ENCODE measurements at regions not wholly inside any gene's neighbourhood (a gene's known extent, or its start where the extent isn't known, plus 50 kb on each side); places are given as distances from the start of the nearest gene placed in this dataset.

- WGBS, result 84% methylated on average over 6 of the region's 6 CpGs
- Histone ChIP-seq H3K9ac (ENCODE audit: low read depth in 1 of 2, low read length in 2 of 2) (no peak overlapping the region), H3K36me3 (ENCODE audit: control insufficient read depth in 4 of 4, insufficient read depth in 3 of 4, low read depth in 1 of 4, low read length in 3 of 4) (no peaks in the 10 kb centered on the region), H3K4me3 (ENCODE audit: low read depth in 1 of 3, low read length in 3 of 3) (no peak overlapping the region), H3K27me3 (ENCODE audit: control insufficient read depth in 4 of 4, insufficient read depth in 4 of 4, low read length in 3 of 4) (no peaks in the 10 kb centered on the region), H3K4me1 (ENCODE audit: control insufficient read depth in 4 of 4, insufficient read depth in 4 of 4, low read length in 3 of 4) (no peaks in the 10 kb centered on the region), H3K9me3 (ENCODE audit: control insufficient read depth in 4 of 4, low read length in 3 of 4) (no peaks in the 10 kb centered on the region), H3K27ac (ENCODE audit: low read depth in 1 of 2, low read length in 2 of 2) (no peak overlapping the region)
- DNase-seq (ENCODE audit: low spot score), result no peak
- TF ChIP-seq FOXA1 (IDR thresholded peaks at IDR 0.05), result no peak
- no peak for TF ChIP-seq HNF4G (IDR thresholded peaks at IDR 0.05)
- TF ChIP-seq, protein P1, sequence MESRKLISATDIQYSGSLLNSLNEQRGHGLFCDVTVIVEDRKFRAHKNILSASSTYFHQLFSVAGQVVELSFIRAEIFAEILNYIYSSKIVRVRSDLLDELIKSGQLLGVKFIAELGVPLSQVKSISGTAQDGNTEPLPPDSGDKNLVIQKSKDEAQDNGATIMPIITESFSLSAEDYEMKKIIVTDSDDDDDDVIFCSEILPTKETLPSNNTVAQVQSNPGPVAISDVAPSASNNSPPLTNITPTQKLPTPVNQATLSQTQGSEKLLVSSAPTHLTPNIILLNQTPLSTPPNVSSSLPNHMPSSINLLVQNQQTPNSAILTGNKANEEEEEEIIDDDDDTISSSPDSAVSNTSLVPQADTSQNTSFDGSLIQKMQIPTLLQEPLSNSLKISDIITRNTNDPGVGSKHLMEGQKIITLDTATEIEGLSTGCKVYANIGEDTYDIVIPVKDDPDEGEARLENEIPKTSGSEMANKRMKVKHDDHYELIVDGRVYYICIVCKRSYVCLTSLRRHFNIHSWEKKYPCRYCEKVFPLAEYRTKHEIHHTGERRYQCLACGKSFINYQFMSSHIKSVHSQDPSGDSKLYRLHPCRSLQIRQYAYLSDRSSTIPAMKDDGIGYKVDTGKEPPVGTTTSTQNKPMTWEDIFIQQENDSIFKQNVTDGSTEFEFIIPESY (IDR thresholded peaks at IDR 0.05), result no peak
- TF ChIP-seq MAX (IDR thresholded peaks at IDR 0.05), result no peak
- no peak for TF ChIP-seq RAD21 (IDR thresholded peaks at IDR 0.05)
- TF ChIP-seq YY1 (IDR thresholded peaks at IDR 0.05), result no peak
- no peak for TF ChIP-seq SP1 (IDR thresholded peaks at IDR 0.05)
- no peak for TF ChIP-seq RXRA (IDR thresholded peaks at IDR 0.05)
These were observed 158.1 kb downstream of the SOX4 start for GRCh38 chr6:21751608-21752007.

GRCh38 chr6:21752054-21752811 lies 158.7 kb downstream of the SOX4 start:
- no peak overlapping the region for H3K9ac ChIP-seq (ENCODE audit: low read depth in 1 of 2, low read length in 2 of 2)
- no peak overlapping the region for H3K4me3 ChIP-seq (ENCODE audit: low read depth in 1 of 3, low read length in 3 of 3)
- no peaks in the 10 kb centered on the region for H3K9me3 ChIP-seq (ENCODE audit: control insufficient read depth in 4 of 4, low read length in 3 of 4)
- no peaks in the 10 kb centered on the region for H3K36me3 ChIP-seq (ENCODE audit: control insufficient read depth in 4 of 4, insufficient read depth in 3 of 4, low read depth in 1 of 4, low read length in 3 of 4)
- WGBS, result 93% methylated on average over 4 of the region's 4 CpGs
- no peak overlapping the region for H3K27ac ChIP-seq (ENCODE audit: low read depth in 1 of 2, low read length in 2 of 2)
- DNase-seq (ENCODE audit: low spot score), result no peak
- H3K27me3 ChIP-seq (ENCODE audit: control insufficient read depth in 4 of 4, insufficient read depth in 4 of 4, low read length in 3 of 4), result no peaks in the 10 kb centered on the region
- no peaks in the 10 kb centered on the region for H3K4me1 ChIP-seq (ENCODE audit: control insufficient read depth in 4 of 4, insufficient read depth in 4 of 4, low read length in 3 of 4)
- TF ChIP-seq FOXA1 (IDR thresholded peaks at IDR 0.05) (no peak), EGR1 (IDR thresholded peaks at IDR 0.05; ENCODE audit: low read depth in 2 of 2) (no peak), JUND (IDR thresholded peaks at IDR 0.05) (no peak), GABPA (IDR thresholded peaks at IDR 0.05 in 1 of 2, conservative IDR thresholded peaks at IDR 0.05 in 1 of 2) (no peak), YY1 (IDR thresholded peaks at IDR 0.05) (no peak), RAD21 (IDR thresholded peaks at IDR 0.05) (no peak), NR2F2 (IDR thresholded peaks at IDR 0.05) (no peak), ATF3 (IDR thresholded peaks at IDR 0.05) (no peak)
- TF ChIP-seq, protein P2, sequence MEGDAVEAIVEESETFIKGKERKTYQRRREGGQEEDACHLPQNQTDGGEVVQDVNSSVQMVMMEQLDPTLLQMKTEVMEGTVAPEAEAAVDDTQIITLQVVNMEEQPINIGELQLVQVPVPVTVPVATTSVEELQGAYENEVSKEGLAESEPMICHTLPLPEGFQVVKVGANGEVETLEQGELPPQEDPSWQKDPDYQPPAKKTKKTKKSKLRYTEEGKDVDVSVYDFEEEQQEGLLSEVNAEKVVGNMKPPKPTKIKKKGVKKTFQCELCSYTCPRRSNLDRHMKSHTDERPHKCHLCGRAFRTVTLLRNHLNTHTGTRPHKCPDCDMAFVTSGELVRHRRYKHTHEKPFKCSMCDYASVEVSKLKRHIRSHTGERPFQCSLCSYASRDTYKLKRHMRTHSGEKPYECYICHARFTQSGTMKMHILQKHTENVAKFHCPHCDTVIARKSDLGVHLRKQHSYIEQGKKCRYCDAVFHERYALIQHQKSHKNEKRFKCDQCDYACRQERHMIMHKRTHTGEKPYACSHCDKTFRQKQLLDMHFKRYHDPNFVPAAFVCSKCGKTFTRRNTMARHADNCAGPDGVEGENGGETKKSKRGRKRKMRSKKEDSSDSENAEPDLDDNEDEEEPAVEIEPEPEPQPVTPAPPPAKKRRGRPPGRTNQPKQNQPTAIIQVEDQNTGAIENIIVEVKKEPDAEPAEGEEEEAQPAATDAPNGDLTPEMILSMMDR (IDR thresholded peaks at IDR 0.05; ENCODE audit: low read depth, low read length, missing input control), result no peak
